SK-N-SH treated with all-trans-retinoic acid at 6 μM for 48 hours (cell line): ENCODE measurements at regions not wholly inside any gene's neighbourhood (a gene's known extent, or its start where the extent isn't known, plus 50 kb on each side); places are given as distances from the start of the nearest gene placed in this dataset.

Source experiments
- ATAC-seq: fragments of 200-7000 bp; cut with Tn5 transposase; 3 replicates; pipeline ENCODE4 v1.9.1; 2020; ENCODE audit warnings: mild to moderate bottlenecking, moderate library complexity
- ARNTL ChIP-seq: fragments of 450-650 bp; formaldehyde crosslinking; IDR thresholded peaks from 2 replicates; pipeline ENCODE4 v1.5.0; 2020; ENCODE audit warnings: low read depth, mild to moderate bottlenecking, moderate library complexity, borderline replicate concordance
- BACH2 ChIP-seq: fragments of 250-450 bp; sonication (Bioruptor Pico); IDR thresholded peaks from 2 replicates; pipeline ENCODE4 v1.9.0; 2021; ENCODE audit warnings: mild to moderate bottlenecking, borderline replicate concordance
- ESRRG ChIP-seq: fragments of 250-450 bp; sonication (Bioruptor Pico); IDR thresholded peaks from 2 replicates; pipeline ENCODE4 v1.6.1; 2021; ENCODE audit warnings: mild to moderate bottlenecking
- ISL1 ChIP-seq: fragments of 250-450 bp; sonication (Bioruptor Pico); IDR thresholded peaks from 2 replicates; pipeline ENCODE4 v2.1.2; 2022; ENCODE audit warnings: mild to moderate bottlenecking, moderate library complexity
- OSR1 ChIP-seq: fragments of 250-450 bp; sonication (Bioruptor Pico); IDR thresholded peaks from 2 replicates; pipeline ENCODE4 v1.8.0; 2022; ENCODE audit warnings: moderate library complexity, mild to moderate bottlenecking, inconsistent platforms
- PPARA ChIP-seq: fragments of 250-450 bp; sonication (Bioruptor Pico); IDR thresholded peaks from 2 replicates; pipeline ENCODE4 v1.5.0; 2020; ENCODE audit warnings: mild to moderate bottlenecking, borderline replicate concordance
- RARB ChIP-seq: fragments of 250-450 bp; sonication (Bioruptor Pico); IDR thresholded peaks from 2 replicates; pipeline ENCODE4 v1.8.0; 2021; ENCODE audit warnings: mild to moderate bottlenecking, moderate library complexity
- SNAI2 ChIP-seq: fragments of 250-450 bp; sonication (Bioruptor Pico); IDR thresholded peaks from 2 replicates; pipeline ENCODE4 v1.5.0; 2020; ENCODE audit warnings: mild to moderate bottlenecking, moderate library complexity
- TCF4 ChIP-seq: fragments of 250-450 bp; sonication (Bioruptor Pico); IDR thresholded peaks from 2 replicates; pipeline ENCODE4 v1.8.0; 2021; ENCODE audit warnings: mild to moderate bottlenecking, moderate library complexity, borderline replicate concordance
- ZC3H10 ChIP-seq: fragments of 250-450 bp; sonication (Bioruptor Pico); IDR thresholded peaks from 2 replicates; pipeline ENCODE4 v1.5.1; 2021; ENCODE audit warnings: mild to moderate bottlenecking, moderate library complexity
- ZFP3 ChIP-seq: fragments of 250-450 bp; sonication (Bioruptor Pico); IDR thresholded peaks from 2 replicates; pipeline ENCODE4 v1.5.0; 2020; ENCODE audit warnings: mild to moderate bottlenecking, moderate library complexity
- ZFP30 ChIP-seq: fragments of 450-650 bp; formaldehyde crosslinking; IDR thresholded peaks from 2 replicates; pipeline ENCODE4 v1.5.0; 2022; ENCODE audit warnings: mild to moderate bottlenecking, moderate library complexity
- ZNF565 ChIP-seq: fragments of 450-650 bp; formaldehyde crosslinking; conservative IDR thresholded peaks from 2 replicates; pipeline ENCODE4 v1.5.0; 2020; ENCODE audit warnings: low read depth, mild to moderate bottlenecking, moderate library complexity
- ZNF70 ChIP-seq: fragments of 450-650 bp; formaldehyde crosslinking; IDR thresholded peaks from 2 replicates; pipeline ENCODE4 v1.5.0; 2020; ENCODE audit warnings: mild to moderate bottlenecking, moderate library complexity
- ZNF8 ChIP-seq: fragments of 450-650 bp; formaldehyde crosslinking; IDR thresholded peaks from 2 replicates; pipeline ENCODE4 v1.5.0; 2020; ENCODE audit warnings: mild to moderate bottlenecking, moderate library complexity
- TF ChIP-seq, protein P1 (sequence below): fragments of 250-450 bp; sonication (Bioruptor Pico); IDR thresholded peaks from 2 replicates; pipeline ENCODE4 v1.8.0; 2020; ENCODE audit warnings: mild to moderate bottlenecking, moderate library complexity, borderline replicate concordance
- TF ChIP-seq, protein P2 (sequence below): fragments of 250-450 bp; sonication (Bioruptor Pico); IDR thresholded peaks from 2 replicates; pipeline ENCODE4 v1.5.1; 2021; ENCODE audit warnings: mild to moderate bottlenecking, moderate library complexity
- TF ChIP-seq, protein P3 (sequence below): fragments of 250-450 bp; sonication (Bioruptor Pico); IDR thresholded peaks from 2 replicates; pipeline ENCODE4 v1.5.0; 2020; ENCODE audit warnings: mild to moderate bottlenecking, moderate library complexity
- TF ChIP-seq, protein P4 (sequence below): fragments of 250-450 bp; sonication (Bioruptor Pico); IDR thresholded peaks from 2 replicates; pipeline ENCODE4 v1.5.1; 2020; ENCODE audit warnings: low read depth, mild to moderate bottlenecking, moderate library complexity

GRCh38 chr6:113796038-113796437, 61.1 kb upstream of the MARCKS start:
- no peak for TF ChIP-seq ESRRG (CRISPR knock-in tag)
- no peak for TF ChIP-seq ZNF565 (CRISPR knock-in tag)
- TF ChIP-seq ZNF8, result no peak
- TF ChIP-seq, protein P1, sequence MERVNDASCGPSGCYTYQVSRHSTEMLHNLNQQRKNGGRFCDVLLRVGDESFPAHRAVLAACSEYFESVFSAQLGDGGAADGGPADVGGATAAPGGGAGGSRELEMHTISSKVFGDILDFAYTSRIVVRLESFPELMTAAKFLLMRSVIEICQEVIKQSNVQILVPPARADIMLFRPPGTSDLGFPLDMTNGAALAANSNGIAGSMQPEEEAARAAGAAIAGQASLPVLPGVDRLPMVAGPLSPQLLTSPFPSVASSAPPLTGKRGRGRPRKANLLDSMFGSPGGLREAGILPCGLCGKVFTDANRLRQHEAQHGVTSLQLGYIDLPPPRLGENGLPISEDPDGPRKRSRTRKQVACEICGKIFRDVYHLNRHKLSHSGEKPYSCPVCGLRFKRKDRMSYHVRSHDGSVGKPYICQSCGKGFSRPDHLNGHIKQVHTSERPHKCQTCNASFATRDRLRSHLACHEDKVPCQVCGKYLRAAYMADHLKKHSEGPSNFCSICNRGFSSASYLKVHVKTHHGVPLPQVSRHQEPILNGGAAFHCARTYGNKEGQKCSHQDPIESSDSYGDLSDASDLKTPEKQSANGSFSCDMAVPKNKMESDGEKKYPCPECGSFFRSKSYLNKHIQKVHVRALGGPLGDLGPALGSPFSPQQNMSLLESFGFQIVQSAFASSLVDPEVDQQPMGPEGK (CRISPR knock-in tag), result no peak
- TF ChIP-seq, protein P2, sequence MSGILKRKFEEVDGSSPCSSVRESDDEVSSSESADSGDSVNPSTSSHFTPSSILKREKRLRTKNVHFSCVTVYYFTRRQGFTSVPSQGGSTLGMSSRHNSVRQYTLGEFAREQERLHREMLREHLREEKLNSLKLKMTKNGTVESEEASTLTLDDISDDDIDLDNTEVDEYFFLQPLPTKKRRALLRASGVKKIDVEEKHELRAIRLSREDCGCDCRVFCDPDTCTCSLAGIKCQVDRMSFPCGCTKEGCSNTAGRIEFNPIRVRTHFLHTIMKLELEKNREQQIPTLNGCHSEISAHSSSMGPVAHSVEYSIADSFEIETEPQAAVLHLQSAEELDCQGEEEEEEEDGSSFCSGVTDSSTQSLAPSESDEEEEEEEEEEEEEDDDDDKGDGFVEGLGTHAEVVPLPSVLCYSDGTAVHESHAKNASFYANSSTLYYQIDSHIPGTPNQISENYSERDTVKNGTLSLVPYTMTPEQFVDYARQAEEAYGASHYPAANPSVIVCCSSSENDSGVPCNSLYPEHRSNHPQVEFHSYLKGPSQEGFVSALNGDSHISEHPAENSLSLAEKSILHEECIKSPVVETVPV (CRISPR knock-in tag), result no peak
- TF ChIP-seq, protein P3, sequence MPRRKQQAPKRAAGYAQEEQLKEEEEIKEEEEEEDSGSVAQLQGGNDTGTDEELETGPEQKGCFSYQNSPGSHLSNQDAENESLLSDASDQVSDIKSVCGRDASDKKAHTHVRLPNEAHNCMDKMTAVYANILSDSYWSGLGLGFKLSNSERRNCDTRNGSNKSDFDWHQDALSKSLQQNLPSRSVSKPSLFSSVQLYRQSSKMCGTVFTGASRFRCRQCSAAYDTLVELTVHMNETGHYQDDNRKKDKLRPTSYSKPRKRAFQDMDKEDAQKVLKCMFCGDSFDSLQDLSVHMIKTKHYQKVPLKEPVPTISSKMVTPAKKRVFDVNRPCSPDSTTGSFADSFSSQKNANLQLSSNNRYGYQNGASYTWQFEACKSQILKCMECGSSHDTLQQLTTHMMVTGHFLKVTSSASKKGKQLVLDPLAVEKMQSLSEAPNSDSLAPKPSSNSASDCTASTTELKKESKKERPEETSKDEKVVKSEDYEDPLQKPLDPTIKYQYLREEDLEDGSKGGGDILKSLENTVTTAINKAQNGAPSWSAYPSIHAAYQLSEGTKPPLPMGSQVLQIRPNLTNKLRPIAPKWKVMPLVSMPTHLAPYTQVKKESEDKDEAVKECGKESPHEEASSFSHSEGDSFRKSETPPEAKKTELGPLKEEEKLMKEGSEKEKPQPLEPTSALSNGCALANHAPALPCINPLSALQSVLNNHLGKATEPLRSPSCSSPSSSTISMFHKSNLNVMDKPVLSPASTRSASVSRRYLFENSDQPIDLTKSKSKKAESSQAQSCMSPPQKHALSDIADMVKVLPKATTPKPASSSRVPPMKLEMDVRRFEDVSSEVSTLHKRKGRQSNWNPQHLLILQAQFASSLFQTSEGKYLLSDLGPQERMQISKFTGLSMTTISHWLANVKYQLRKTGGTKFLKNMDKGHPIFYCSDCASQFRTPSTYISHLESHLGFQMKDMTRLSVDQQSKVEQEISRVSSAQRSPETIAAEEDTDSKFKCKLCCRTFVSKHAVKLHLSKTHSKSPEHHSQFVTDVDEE, result no peak
- ATAC-seq, result no peak

- TF ChIP-seq ZFP30 (CRISPR knock-in tag) (no peak), PPARA (CRISPR knock-in tag) (no peak), ZNF8 (no peak), ZNF70 (no peak), TCF4 (CRISPR knock-in tag) (no peak), ZFP3 (no peak)
- TF ChIP-seq, protein P1 (CRISPR knock-in tag), result no peak
- TF ChIP-seq, protein P2 (CRISPR knock-in tag), result no peak
- TF ChIP-seq, protein P4, sequence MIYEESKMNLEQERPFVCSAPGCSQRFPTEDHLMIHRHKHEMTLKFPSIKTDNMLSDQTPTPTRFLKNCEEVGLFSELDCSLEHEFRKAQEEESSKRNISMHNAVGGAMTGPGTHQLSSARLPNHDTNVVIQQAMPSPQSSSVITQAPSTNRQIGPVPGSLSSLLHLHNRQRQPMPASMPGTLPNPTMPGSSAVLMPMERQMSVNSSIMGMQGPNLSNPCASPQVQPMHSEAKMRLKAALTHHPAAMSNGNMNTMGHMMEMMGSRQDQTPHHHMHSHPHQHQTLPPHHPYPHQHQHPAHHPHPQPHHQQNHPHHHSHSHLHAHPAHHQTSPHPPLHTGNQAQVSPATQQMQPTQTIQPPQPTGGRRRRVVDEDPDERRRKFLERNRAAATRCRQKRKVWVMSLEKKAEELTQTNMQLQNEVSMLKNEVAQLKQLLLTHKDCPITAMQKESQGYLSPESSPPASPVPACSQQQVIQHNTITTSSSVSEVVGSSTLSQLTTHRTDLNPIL, result no peak
- TF ChIP-seq, all 23 proteins: peak for 0
- no peak for ATAC-seq
These were observed 54.4 kb upstream of the MARCKS start for GRCh38 chr6:113802779-113803178.

DNA sequence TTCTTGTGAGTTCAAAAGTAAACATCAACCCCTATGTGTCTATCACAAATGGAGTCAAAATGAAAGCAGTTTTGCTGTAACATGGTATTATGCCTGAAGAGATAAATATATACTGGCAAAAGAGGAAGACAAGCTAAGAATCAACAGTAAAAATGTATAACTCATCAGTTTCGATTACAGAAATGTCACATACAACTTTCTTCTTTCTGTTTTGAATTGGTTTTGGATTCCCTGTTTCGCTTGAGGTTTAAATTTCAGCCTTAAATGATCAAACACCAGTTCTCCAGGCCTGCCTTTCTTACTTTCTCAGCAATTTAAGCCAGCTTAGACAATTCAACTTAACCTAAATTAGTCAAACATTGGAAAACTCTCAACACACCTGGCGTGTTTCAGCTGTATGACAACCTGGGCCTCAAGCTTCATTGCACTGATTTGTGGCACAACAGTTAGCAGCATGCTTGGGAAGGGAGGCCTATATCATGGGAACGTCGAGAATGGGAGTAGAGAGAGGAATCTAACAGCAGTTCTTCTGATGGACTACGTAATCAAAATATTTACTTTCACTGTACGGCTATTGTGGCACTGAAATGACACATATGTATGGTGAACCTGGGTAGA, 51.9 kb upstream of the MARCKS start:
- ATAC-seq, result no peak
- TF ChIP-seq BACH2 (CRISPR knock-in tag) (no peak), ARNTL (no peak), PPARA (CRISPR knock-in tag) (no peak), ESRRG (CRISPR knock-in tag) (no peak), ZFP3 (no peak), ZC3H10 (CRISPR knock-in tag) (no peak), ZFP30 (CRISPR knock-in tag) (no peak), ZNF70 (no peak), OSR1 (CRISPR knock-in tag) (no peak), RARB (no peak), ISL1 (no peak), ZNF565 (CRISPR knock-in tag) (no peak), SNAI2 (no peak)
- TF ChIP-seq, protein P3, result no peak
- TF ChIP-seq, protein P2 (CRISPR knock-in tag), result no peak
- TF ChIP-seq, protein P4, result no peak
